Natural killer cell treated with Interleukin-12 subunit alpha and Interleukin-12 subunit beta and Interleukin-15 and Interleukin-18, amount 100 ng/mL, for 72 hours (primary cell): ENCODE measurements at regions not wholly inside any gene's neighbourhood (a gene's known extent, or its start where the extent isn't known, plus 50 kb on each side); places are given as distances from the start of the nearest gene placed in this dataset.

Source experiments
- ATAC-seq, 2 donors: fragments of 150-1000 bp; cut with Tn5 transposase in 1 of 2; sonication (Bioruptor Pico), chemical (Tn5 transposase) in 1 of 2; 2 replicates each; pipeline ENCODE4 v1.10.0; 2021
- DNase-seq: peaks from one replicate; pipeline ENCODE4 v3.0.0; 2022; ENCODE audit warnings: low spot score
- H3K27ac Mint-ChIP-seq, 2 donors: 1 replicate in 1 of 2; 2 replicates in 1 of 2; pipeline ENCODE4 v1.8.0; 2022; ENCODE audit warnings: mixed read lengths in 2 of 2, mild to moderate bottlenecking in 1 of 2, moderate library complexity in 1 of 2
- H3K27me3 Mint-ChIP-seq, 2 donors: 1 replicate in 1 of 2; 2 replicates in 1 of 2; pipeline ENCODE4 v1.8.0; 2022; ENCODE audit warnings: mixed read lengths in 2 of 2
- H3K36me3 Mint-ChIP-seq: one replicate; pipeline ENCODE4 v1.8.0; 2022; ENCODE audit warnings: mixed read lengths
- H3K4me1 Mint-ChIP-seq, 2 donors: 1 replicate in 1 of 2; 2 replicates in 1 of 2; pipeline ENCODE4 v1.8.0; 2022; ENCODE audit warnings: low read depth in 2 of 2, mixed read lengths in 2 of 2, mild to moderate bottlenecking in 1 of 2
- H3K4me3 Mint-ChIP-seq: one replicate; pipeline ENCODE4 v1.8.0; 2022; ENCODE audit warnings: mixed read lengths
- H3K9me3 Mint-ChIP-seq: 2 replicates; pipeline ENCODE4 v1.8.0; 2022; ENCODE audit warnings: mixed read lengths

DNA sequence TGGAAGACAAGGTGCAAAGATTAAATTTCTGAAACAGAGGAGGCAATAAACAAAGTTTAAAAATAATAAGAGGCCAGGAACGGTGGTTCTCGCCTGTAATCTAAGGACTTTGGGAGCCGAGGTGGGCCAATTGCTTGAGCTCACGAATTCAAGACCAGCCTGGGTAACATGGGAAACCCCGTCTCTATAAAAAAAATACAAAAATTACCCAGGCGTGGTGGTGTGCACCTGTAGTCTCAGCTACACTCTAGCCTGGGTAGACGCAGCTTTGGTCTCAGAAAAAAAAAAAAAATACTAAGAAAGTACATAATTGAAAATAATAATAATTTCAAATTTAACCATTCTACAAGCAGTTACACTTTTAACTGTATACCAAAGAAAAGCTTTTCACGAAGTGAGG is 744.6 kb upstream of the POU3F3 start:
- Mint-ChIP-seq H3K27me3 (no peaks in the 10 kb centered on the region), H3K4me1 (no peaks in the 10 kb centered on the region), H3K27ac (no peak overlapping the region), H3K9me3 (no peaks in the 10 kb centered on the region), H3K4me3 (no peak overlapping the region), H3K36me3 (no peaks in the 10 kb centered on the region)
- ATAC-seq (no peak), DNase-seq (no peak)

DNA sequence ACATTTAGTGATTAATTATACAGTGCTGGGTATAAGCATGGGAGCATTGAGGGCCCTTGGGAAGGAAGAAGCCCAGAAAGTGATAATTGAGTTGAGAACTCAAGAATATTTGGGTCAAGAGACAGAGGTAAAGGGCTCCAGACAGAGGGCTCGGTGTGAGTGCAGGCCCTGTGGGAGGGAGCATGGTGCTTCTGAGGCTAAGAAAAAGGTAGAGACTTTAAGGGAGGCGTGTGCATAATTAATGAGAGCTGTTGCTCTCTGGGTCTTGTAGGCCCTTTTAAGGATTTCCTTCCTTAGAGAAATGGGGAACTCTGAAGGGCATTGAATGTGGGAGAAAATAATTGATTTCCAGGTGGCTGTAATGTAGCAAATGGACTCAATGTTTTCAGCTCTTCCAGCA is 735.0 kb upstream of the POU3F3 start:
- Mint-ChIP-seq H3K27ac (no peak overlapping the region), H3K9me3 (peaks cover 10% of the 10 kb centered on the region), H3K27me3 (no peaks in the 10 kb centered on the region), H3K36me3 (no peaks in the 10 kb centered on the region), H3K4me1 (no peaks in the 10 kb centered on the region), H3K4me3 (no peak overlapping the region)
- DNase-seq, result no peak
- no peak for ATAC-seq

DNA sequence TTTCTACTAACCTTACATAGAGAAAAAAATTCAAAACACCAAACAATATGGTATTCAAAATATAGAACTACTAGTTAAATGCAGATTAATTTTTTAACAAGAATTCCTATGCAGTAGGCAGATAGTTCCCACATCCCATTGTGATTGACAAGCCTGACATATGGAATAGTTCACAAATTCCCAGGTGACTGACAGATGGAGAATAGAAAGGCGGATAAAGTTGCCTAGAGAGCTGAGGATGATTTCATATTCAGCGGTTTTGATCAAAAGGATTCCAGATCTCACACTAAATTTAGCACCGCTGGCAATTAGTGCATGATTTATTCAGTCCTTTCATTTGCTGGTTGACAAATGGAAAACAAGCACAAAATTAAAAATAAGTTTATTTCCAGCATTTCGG is 733.7 kb upstream of the POU3F3 start:
- H3K4me3 Mint-ChIP-seq, result no peak overlapping the region
- H3K27ac Mint-ChIP-seq, result no peak overlapping the region
- H3K4me1 Mint-ChIP-seq, result no peaks in the 10 kb centered on the region
- ATAC-seq (no peak), DNase-seq (no peak)
- H3K9me3 Mint-ChIP-seq, result peaks cover 10% of the 10 kb centered on the region
- H3K36me3 Mint-ChIP-seq, result no peaks in the 10 kb centered on the region
- no peaks in the 10 kb centered on the region for H3K27me3 Mint-ChIP-seq

DNA sequence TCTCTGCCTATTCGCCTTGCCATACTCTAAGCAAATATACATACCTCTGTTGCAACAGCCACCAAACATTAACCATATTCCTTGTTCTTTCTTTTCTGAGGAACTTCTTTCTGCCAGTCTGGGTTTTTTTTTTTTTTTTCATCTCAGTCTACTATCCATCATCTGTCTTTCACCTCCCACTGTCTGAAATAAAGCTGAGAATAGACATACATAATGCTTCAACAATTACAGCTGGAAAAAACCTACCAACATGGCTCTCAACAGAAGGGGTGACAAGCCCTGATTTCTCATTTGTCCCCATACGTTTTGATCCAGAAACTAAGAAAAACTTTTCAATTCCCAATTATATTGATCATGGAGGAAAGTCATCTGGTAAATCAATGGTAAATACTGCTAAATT is 728.8 kb upstream of the POU3F3 start:
- ATAC-seq (no peak), DNase-seq (no peak)
- Mint-ChIP-seq H3K36me3 (peaks cover 6% of the 10 kb centered on the region), H3K27ac (no peak overlapping the region), H3K4me1 (no peaks in the 10 kb centered on the region), H3K4me3 (no peak overlapping the region), H3K27me3 (no peaks in the 10 kb centered on the region), H3K9me3 (peaks cover 13% of the 10 kb centered on the region)

DNA sequence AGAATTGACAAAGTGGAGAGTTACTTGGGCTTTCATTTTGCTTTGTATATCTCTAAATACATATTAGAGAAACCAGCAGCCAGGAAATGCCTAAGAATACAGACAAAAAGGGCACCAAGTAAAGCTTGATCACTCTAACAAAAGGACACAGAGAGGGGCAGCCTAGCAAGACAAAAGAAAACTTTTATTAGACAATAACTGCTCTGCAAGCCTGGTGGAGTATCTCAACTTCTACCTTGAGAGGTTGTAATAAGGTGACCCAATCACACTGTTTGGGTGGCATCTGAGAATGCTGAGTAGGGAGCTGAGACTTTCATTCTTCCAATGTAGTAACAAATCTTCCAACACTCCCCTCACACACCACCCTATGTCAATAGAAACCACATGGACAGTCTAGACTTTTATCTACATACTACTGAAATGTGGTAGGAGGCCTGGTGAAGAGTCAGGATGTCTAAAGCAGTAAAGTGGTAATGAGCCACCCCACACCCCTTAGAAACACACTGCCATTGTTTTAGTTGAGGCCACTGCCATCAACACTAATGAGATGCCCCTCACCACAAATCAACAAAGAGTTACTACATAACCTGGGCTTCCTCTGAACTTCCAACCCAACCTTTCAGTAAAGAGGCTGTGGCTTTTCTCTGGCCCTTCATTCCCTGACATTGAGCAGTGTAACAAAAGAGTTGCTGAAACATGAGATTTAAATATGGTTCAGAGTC is 726.7 kb upstream of the POU3F3 start:
- Mint-ChIP-seq H3K4me1 (no peaks in the 10 kb centered on the region), H3K4me3 (no peak overlapping the region), H3K36me3 (peaks cover 6% of the 10 kb centered on the region), H3K27me3 (no peaks in the 10 kb centered on the region), H3K9me3 (peaks cover 7% of the 10 kb centered on the region), H3K27ac (no peak overlapping the region)
- no peak for DNase-seq
- ATAC-seq, result no peak

DNA sequence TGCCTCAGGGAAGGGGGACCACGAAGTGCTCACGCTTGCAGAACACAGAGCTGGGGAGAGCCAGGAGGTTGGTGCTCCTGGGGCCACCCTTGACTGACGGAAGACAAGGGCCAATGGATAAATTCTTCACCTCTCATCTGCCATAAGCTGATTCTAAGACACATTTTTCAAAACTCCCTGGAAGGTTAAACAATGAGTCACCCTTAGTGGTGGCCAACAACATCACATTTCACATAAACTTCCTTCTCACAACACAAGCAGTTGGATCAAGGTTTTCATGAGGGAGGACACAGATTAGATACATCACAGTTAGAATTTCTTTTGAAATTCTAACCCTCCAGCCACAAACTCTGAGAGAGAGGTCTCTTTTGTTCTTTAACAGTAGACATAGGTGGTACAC is 713.6 kb upstream of the POU3F3 start:
- DNase-seq (no peak), ATAC-seq (no peak)
- H3K36me3 Mint-ChIP-seq, result no peaks in the 10 kb centered on the region
- no peak overlapping the region for H3K27ac Mint-ChIP-seq
- peaks cover 17% of the 10 kb centered on the region for H3K9me3 Mint-ChIP-seq
- H3K4me3 Mint-ChIP-seq, result no peak overlapping the region
- no peaks in the 10 kb centered on the region for H3K27me3 Mint-ChIP-seq
- no peaks in the 10 kb centered on the region for H3K4me1 Mint-ChIP-seq

GRCh38 chr2:104158191-104158590 is 695.7 kb upstream of the POU3F3 start:
- H3K4me1 Mint-ChIP-seq, result no peaks in the 10 kb centered on the region
- H3K36me3 Mint-ChIP-seq, result no peaks in the 10 kb centered on the region
- no peaks in the 10 kb centered on the region for H3K27me3 Mint-ChIP-seq
- H3K9me3 Mint-ChIP-seq, result peaks cover 3% of the 10 kb centered on the region
- no peak overlapping the region for H3K4me3 Mint-ChIP-seq
- no peak for ATAC-seq
- DNase-seq, result no peak
- no peak overlapping the region for H3K27ac Mint-ChIP-seq

GRCh38 chr2:104163611-104164130 is 690.2 kb upstream of the POU3F3 start:
- H3K9me3 Mint-ChIP-seq, result peaks cover 3% of the 10 kb centered on the region
- ATAC-seq, result no peak
- no peaks in the 10 kb centered on the region for H3K27me3 Mint-ChIP-seq
- no peak overlapping the region for H3K27ac Mint-ChIP-seq
- no peak overlapping the region for H3K4me3 Mint-ChIP-seq
- H3K36me3 Mint-ChIP-seq, result no peaks in the 10 kb centered on the region
- DNase-seq, result no peak
- no peaks in the 10 kb centered on the region for H3K4me1 Mint-ChIP-seq

- H3K4me3 Mint-ChIP-seq, result no peak overlapping the region
- no peak overlapping the region for H3K27ac Mint-ChIP-seq
- no peaks in the 10 kb centered on the region for H3K36me3 Mint-ChIP-seq
- peaks cover 3% of the 10 kb centered on the region for H3K9me3 Mint-ChIP-seq
- H3K4me1 Mint-ChIP-seq, result no peaks in the 10 kb centered on the region
- ATAC-seq (no peak), DNase-seq (no peak)
- no peaks in the 10 kb centered on the region for H3K27me3 Mint-ChIP-seq
These were observed 689.1 kb upstream of the POU3F3 start for GRCh38 chr2:104164721-104165252.

- Mint-ChIP-seq H3K36me3 (no peaks in the 10 kb centered on the region), H3K4me1 (no peaks in the 10 kb centered on the region), H3K27ac (no peak overlapping the region), H3K4me3 (no peak overlapping the region), H3K9me3 (peaks cover 13% of the 10 kb centered on the region), H3K27me3 (no peaks in the 10 kb centered on the region)
- ATAC-seq (no peak), DNase-seq (no peak)
These were observed 676.7 kb upstream of the POU3F3 start for GRCh38 chr2:104177179-104177578.

GRCh38 chr2:104179644-104180043 is 674.3 kb upstream of the POU3F3 start:
- DNase-seq (no peak), ATAC-seq (no peak)
- no peak overlapping the region for H3K4me3 Mint-ChIP-seq
- H3K4me1 Mint-ChIP-seq, result no peaks in the 10 kb centered on the region
- H3K27ac Mint-ChIP-seq, result no peak overlapping the region
- no peaks in the 10 kb centered on the region for H3K27me3 Mint-ChIP-seq
- H3K9me3 Mint-ChIP-seq, result peaks cover 17% of the 10 kb centered on the region
- no peaks in the 10 kb centered on the region for H3K36me3 Mint-ChIP-seq

DNA sequence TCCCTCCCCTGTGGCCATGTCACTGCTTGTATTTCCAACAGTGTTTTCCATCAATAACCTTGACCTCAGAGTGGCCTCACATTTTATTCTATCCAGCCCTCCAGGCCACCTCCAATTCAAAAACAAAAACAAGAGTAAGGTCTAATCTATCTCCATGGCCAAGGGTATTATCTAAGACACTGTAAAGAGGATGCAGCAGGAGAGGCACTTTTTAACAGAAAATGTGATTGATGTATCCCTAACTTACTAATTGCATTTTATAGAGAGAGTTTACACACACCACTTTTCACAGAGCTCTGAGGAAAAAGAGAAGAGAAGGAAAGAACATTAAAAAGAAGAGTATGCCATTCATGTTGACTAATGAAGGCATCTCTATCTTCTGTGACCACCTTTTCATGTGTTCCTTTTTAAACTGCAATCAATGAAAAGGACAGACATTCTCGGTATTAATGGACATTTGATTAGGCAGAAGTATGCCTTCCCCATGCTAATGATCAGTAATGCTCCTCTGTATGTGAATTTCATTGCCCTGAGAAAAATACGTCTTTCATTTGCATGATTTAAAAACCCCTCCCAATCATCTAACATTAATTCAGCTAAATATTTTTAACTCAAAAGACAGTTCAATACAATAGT is 653.3 kb upstream of the POU3F3 start:
- no peak overlapping the region for H3K4me3 Mint-ChIP-seq
- H3K9me3 Mint-ChIP-seq, result peaks cover 8% of the 10 kb centered on the region
- no peak for DNase-seq
- no peaks in the 10 kb centered on the region for H3K36me3 Mint-ChIP-seq
- H3K4me1 Mint-ChIP-seq, result no peaks in the 10 kb centered on the region
- H3K27ac Mint-ChIP-seq, result no peak overlapping the region
- no peak for ATAC-seq
- H3K27me3 Mint-ChIP-seq, result no peaks in the 10 kb centered on the region

DNA sequence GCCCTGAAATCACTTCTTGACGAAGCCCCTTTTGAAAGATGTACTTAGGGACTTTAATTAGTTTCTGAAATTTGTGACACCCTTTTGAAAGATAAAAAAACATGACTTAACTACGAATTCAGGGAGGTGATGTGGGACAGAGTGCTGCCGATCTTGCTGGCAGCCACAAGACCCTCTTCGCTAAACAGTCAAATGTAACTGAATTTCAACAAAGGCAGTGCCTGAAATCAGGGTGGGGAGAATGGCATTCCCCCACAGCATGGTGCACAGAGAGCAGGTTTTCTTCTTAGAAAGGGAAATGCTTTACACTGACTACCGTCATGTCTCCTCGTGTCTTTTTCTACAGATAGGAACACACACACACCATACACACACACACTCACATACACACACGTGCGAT is 640.2 kb upstream of the POU3F3 start:
- Mint-ChIP-seq H3K36me3 (no peaks in the 10 kb centered on the region), H3K4me3 (no peak overlapping the region), H3K27ac (no peak overlapping the region), H3K9me3 (peaks cover 18% of the 10 kb centered on the region), H3K4me1 (no peaks in the 10 kb centered on the region), H3K27me3 (no peaks in the 10 kb centered on the region)
- ATAC-seq (no peak), DNase-seq (no peak)

DNA sequence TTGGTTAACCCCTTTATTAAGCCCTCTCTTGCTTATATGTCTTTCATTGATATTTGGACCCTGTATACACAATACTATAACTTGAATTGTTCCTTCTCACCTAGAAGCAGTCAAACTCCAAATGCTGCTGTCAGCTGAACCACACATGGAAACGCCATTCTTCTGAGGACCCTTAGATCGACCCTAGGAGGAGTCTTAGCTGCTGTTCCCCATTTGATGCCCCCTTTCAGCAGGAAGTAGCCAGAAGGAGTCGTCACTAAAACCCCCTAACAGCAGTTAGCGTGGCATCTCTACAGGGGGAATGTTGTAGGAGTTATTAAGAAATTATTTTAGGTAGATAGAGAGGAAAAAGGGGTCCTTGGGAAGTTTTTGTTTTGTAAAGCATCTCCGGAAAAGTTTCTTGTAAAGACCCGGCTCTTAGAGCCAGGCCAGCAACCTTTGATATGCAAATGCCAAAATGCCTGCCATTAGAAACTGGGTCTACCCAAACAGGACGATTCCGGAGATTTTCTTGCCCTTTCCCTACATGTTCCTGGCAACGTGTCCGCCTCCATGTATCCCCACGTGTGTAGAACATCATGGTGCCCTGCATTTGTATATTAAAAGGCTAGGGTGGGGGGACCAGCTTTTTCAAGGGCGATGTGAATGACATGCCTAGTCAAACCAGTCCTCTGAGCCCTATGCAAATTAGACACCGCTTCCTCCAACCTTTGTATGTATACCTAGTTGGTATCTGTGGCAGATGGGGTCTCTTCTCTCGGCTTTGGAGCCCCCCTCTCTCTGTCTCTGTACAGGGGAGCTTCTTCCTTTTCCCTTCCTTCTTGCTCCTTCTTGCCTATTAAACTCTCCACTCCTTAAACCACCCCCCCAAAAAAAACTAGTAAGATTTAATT is 638.4 kb upstream of the POU3F3 start:
- Mint-ChIP-seq H3K4me1 (no peaks in the 10 kb centered on the region), H3K9me3 (peaks cover 22% of the 10 kb centered on the region), H3K27me3 (no peaks in the 10 kb centered on the region), H3K4me3 (no peak overlapping the region), H3K36me3 (no peaks in the 10 kb centered on the region), H3K27ac (no peak overlapping the region)
- ATAC-seq (no peak), DNase-seq (no peak)
